PFSK-1 (cell line): ENCODE measurements at regions not wholly inside any gene's neighbourhood (a gene's known extent, or its start where the extent isn't known, plus 50 kb on each side); places are given as distances from the start of the nearest gene placed in this dataset.

Experiments
- FOXP2 ChIP-seq: optimal IDR thresholded peaks from 2 replicates; pipeline ENCODE3; 2011; ENCODE audit warnings: borderline replicate concordance, control low read depth, inconsistent platforms; ENCODE audit not compliant: insufficient read depth; ENCODE audit errors: extremely low read length, extremely low read depth
- POLR2AphosphoS5 ChIP-seq: IDR thresholded peaks from 2 replicates; pipeline ENCODE4 v1.6.1; 2012; ENCODE audit warnings: low read depth, mild to moderate bottlenecking, control low read depth, low read length, moderate library complexity
- REST ChIP-seq, 2 experiments: IDR thresholded peaks; 2 replicates each; pipeline versions ENCODE4 v1.6.1 to v1.8.0; 2011 to 2012; ENCODE audit warnings: low read depth in 2 of 2, low read length in 2 of 2, control low read depth in 1 of 2, inconsistent platforms in 1 of 2, mild to moderate bottlenecking in 1 of 2, moderate library complexity in 1 of 2; ENCODE audit not compliant: insufficient read depth in 1 of 2
- SIN3A ChIP-seq: IDR thresholded peaks from 2 replicates; pipeline ENCODE4 v1.6.1; 2012; ENCODE audit warnings: mild to moderate bottlenecking, low read length, moderate library complexity, borderline replicate concordance; ENCODE audit not compliant: insufficient read depth
- TAF1 ChIP-seq: IDR thresholded peaks from 2 replicates; pipeline ENCODE4 v1.6.1; 2012; ENCODE audit warnings: low read length, control low read depth, borderline replicate concordance; ENCODE audit not compliant: insufficient read depth

DNA sequence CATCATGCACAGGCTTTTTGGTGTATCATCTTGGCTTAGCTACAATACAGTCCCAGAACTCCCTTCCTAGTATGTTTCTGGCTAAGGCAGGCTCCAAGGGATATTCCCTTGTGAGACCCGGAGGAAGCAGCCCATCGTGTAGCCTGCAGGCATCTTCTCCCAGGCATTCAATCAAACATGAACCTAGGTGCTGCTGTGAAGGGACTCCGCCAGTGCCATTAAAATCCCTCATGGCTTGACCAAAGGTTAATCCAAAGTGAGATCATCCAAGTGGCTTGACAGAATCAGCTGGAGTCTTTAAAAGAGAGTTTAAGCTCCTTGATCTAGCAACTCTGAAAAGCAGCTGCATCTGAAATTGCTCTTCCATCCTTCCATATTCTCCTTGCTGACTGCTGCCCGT lies 333.9 kb downstream of the DIRAS2 start:
- no peak for TF ChIP-seq SIN3A
- no peak for TF ChIP-seq POLR2AphosphoS5
- no peak for TF ChIP-seq REST (IDR thresholded peaks at IDR 0.05; ENCODE audit: insufficient read depth in 1 of 2, low read depth in 2 of 2, low read length in 2 of 2)
- TF ChIP-seq TAF1: no peak
- no peak for TF ChIP-seq FOXP2

DNA sequence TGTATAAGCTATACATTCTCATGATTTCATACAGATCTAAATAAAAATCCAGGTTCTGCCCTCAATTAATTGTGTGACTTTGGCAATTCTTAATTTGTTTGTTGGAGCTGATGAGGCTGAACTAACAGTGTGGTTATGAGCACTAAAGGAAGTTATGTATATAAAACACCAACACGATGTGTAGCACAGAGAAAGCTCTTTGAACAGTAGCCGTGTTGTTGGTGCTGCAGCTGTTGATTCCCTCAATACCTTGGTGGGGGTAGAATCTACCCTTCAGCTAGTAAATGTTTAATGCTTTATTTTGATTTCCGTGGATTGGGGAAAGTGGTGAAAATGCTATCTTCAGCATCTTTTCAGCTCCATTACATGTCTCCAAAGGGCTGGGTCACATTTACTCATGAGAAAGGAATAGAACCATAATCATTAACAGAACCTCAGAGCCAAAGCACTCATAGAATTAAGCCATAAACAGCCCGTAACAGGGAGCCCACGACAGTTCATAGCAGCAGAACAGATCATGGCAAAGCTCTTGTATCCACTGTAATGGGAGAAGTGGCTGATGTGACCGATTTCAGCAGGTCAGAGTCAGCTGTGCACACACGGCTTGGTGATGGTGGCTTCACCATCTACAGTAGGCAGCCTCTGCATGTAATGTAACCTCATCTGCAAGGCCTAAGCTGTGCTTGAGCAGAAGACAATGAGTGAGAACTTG lies 332.7 kb downstream of the DIRAS2 start:
- TF ChIP-seq SIN3A (no peak), REST (IDR thresholded peaks at IDR 0.05; ENCODE audit: insufficient read depth in 1 of 2, low read depth in 2 of 2, low read length in 2 of 2) (no peak), POLR2AphosphoS5 (no peak), TAF1 (no peak), FOXP2 (no peak)

DNA sequence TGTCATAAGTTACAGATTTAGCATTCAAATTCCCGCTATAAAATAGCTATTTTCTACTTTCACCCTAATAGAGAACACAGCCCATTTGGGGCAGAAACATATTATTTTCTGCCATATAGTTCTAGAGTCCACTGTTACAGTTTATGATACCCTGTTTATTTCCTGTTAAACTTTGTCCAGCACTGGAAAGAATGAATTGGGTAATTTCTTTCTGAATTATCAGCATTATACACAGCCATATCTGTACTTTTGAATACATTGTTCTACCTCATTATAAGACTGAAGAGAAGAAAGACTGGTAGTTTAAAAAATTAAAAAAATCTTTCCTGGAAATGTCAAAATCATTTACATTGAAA lies 332.1 kb downstream of the DIRAS2 start:
- TF ChIP-seq SIN3A (no peak), TAF1 (no peak), FOXP2 (no peak), REST (IDR thresholded peaks at IDR 0.05; ENCODE audit: insufficient read depth in 1 of 2, low read depth in 2 of 2, low read length in 2 of 2) (no peak), POLR2AphosphoS5 (no peak)

DNA sequence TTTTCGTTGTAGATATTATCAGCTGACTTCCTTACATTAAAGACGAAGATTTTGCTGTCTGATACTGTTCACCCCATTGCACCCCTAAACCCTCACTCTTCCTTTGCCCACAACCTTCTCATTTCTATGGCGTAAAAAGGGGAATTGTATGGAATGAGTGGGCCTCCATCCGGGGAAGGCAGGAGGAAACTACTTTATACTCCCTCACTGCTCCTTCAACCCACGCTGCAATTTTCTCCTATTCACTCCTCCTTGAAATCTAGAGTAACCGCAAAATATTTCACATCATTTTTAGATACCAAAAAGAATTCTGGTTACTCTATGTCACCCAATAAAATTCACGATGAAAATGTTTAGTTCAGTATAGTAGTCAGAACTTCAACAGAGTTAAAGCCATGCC lies 330.8 kb downstream of the DIRAS2 start:
- TF ChIP-seq SIN3A (no peak), POLR2AphosphoS5 (no peak), REST (IDR thresholded peaks at IDR 0.05; ENCODE audit: insufficient read depth in 1 of 2, low read depth in 2 of 2, low read length in 2 of 2) (no peak), TAF1 (no peak), FOXP2 (no peak)

- no peak for TF ChIP-seq TAF1
- no peak for TF ChIP-seq FOXP2
- TF ChIP-seq POLR2AphosphoS5: no peak
- TF ChIP-seq SIN3A: no peak
- no peak for TF ChIP-seq REST (IDR thresholded peaks at IDR 0.05; ENCODE audit: insufficient read depth in 1 of 2, low read depth in 2 of 2, low read length in 2 of 2)
Measured at GRCh38 chr9:90322296-90322695, 320.3 kb downstream of the DIRAS2 start.
